Activated naive CD8-positive, alpha-beta T cell treated with anti-CD3 and anti-CD28 coated beads, Interleukin-2, amount 50 U/mL, for 24 hours (primary cell): ENCODE measurements at regions not wholly inside any gene's neighbourhood (a gene's known extent, or its start where the extent isn't known, plus 50 kb on each side); places are given as distances from the start of the nearest gene placed in this dataset.

Source experiments
- ATAC-seq: fragments of 150-1000 bp; cut with Tn5 transposase; one replicate; pipeline ENCODE4 v1.10.0; 2021
- DNase-seq: peaks from one replicate; pipeline ENCODE4 v3.0.0; 2021
- H3K27ac Mint-ChIP-seq: one replicate; pipeline ENCODE4 v1.8.0; 2021; ENCODE audit warnings: mild to moderate bottlenecking, mixed read lengths
- H3K27me3 Mint-ChIP-seq: one replicate; pipeline ENCODE4 v1.8.0; 2021; ENCODE audit warnings: mixed read lengths
- H3K36me3 Mint-ChIP-seq: one replicate; pipeline ENCODE4 v1.8.0; 2021; ENCODE audit warnings: low read depth, mixed read lengths
- H3K4me1 Mint-ChIP-seq: one replicate; pipeline ENCODE4 v1.8.0; 2021; ENCODE audit warnings: mixed read lengths
- H3K4me3 Mint-ChIP-seq: one replicate; pipeline ENCODE4 v1.8.0; 2021; ENCODE audit warnings: mild to moderate bottlenecking, moderate library complexity, mixed read lengths
- H3K9me3 Mint-ChIP-seq: one replicate; pipeline ENCODE4 v1.8.0; 2021; ENCODE audit warnings: mixed read lengths

- ATAC-seq (no peak), DNase-seq (no peak)
- Mint-ChIP-seq H3K9me3 (no peaks in the 10 kb centered on the region), H3K4me3 (no peak overlapping the region), H3K36me3 (no peaks in the 10 kb centered on the region), H3K27me3 (peaks cover 4% of the 10 kb centered on the region), H3K27ac (no peak overlapping the region), H3K4me1 (no peaks in the 10 kb centered on the region)
These were observed 117.1 kb upstream of the CCL21 start for GRCh38 chr9:34826999-34827538.

DNA sequence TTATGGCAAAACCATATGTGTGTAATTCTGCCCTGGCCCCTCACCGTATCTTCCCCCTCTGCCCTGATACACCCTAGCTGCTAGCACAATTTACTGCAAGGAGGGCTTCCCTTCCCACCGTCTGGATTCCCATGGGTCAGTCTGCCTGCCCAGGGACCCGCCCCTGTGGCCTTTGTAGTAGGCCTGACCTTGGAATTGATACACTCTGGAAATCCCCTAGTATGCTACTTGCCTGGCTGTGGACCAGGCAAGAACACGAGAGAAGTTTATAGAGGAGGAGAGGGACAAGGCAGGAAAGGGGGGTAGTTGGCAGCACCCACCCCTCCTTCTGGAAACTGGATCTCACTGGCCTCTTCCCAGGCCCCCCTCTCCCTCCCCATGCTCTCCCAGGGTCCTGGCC, 115.8 kb upstream of the CCL21 start:
- Mint-ChIP-seq H3K9me3 (peaks cover under 1% of the 10 kb centered on the region), H3K4me1 (no peaks in the 10 kb centered on the region), H3K36me3 (no peaks in the 10 kb centered on the region), H3K4me3 (no peak overlapping the region), H3K27me3 (peaks cover 7% of the 10 kb centered on the region), H3K27ac (no peak overlapping the region)
- ATAC-seq: no peak
- no peak for DNase-seq

- Mint-ChIP-seq H3K9me3 (peaks cover 7% of the 10 kb centered on the region), H3K4me3 (no peak overlapping the region), H3K27ac (no peak overlapping the region), H3K36me3 (no peaks in the 10 kb centered on the region), H3K27me3 (peaks cover 12% of the 10 kb centered on the region), H3K4me1 (no peaks in the 10 kb centered on the region)
- no peak for DNase-seq
- no peak for ATAC-seq
These were observed 113.8 kb upstream of the CCL21 start for GRCh38 chr9:34823778-34824177.

GRCh38 chr9:34810187-34810524, 100.2 kb upstream of the CCL21 start:
- DNase-seq (no peak), ATAC-seq (no peak)
- Mint-ChIP-seq H3K9me3 (peaks cover 10% of the 10 kb centered on the region), H3K4me3 (no peak overlapping the region), H3K4me1 (no peaks in the 10 kb centered on the region), H3K27ac (no peak overlapping the region), H3K36me3 (no peaks in the 10 kb centered on the region), H3K27me3 (peaks cover 47% of the 10 kb centered on the region)

DNA sequence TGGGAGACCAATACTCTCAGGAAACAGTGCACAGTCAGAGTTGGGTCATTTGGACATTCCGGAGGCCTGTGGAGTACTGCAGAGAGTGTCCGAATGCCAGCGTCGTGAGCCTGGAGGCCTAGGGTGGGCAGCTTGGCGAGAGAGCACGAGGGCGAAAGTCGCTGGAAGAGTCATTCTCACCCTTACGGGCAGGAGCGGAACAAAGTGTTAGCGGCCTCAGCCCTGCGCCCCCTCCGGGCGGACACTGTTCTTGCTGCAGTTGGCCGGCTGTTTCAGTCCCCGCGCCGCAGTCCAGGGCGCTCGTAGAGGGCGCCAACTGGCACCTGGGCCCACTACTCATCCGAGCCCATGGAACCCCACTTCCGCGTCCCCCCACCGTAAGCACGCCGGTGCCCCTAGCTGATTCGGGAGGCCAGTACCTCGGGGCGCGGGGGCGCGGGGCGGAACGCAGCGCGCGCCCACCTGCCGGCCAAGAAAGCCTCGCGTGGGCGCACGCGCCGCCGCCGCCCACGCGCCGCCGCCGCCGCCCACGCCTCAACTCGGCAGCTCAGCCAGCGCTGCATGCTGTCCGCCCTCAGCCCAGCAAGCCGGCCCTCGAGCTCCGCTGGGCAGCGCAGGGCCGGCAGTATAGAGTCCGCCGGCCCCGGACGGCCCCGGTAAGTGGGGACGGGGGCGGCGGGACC, 99.7 kb upstream of the CCL21 start:
- Mint-ChIP-seq H3K4me1 (no peaks in the 10 kb centered on the region), H3K27ac (no peak overlapping the region), H3K9me3 (peaks cover 12% of the 10 kb centered on the region), H3K27me3 (peaks cover 47% of the 10 kb centered on the region), H3K36me3 (no peaks in the 10 kb centered on the region), H3K4me3 (no peak overlapping the region)
- no peak for DNase-seq
- no peak for ATAC-seq

- peaks cover 33% of the 10 kb centered on the region for H3K27me3 Mint-ChIP-seq
- H3K36me3 Mint-ChIP-seq: no peaks in the 10 kb centered on the region
- H3K9me3 Mint-ChIP-seq: peaks cover 12% of the 10 kb centered on the region
- ATAC-seq: no peak
- no peak overlapping the region for H3K27ac Mint-ChIP-seq
- H3K4me1 Mint-ChIP-seq: peaks cover 1% of the 10 kb centered on the region
- DNase-seq: no peak
- no peak overlapping the region for H3K4me3 Mint-ChIP-seq
These were observed 93.0 kb upstream of the CCL21 start for GRCh38 chr9:34802916-34803315.

DNA sequence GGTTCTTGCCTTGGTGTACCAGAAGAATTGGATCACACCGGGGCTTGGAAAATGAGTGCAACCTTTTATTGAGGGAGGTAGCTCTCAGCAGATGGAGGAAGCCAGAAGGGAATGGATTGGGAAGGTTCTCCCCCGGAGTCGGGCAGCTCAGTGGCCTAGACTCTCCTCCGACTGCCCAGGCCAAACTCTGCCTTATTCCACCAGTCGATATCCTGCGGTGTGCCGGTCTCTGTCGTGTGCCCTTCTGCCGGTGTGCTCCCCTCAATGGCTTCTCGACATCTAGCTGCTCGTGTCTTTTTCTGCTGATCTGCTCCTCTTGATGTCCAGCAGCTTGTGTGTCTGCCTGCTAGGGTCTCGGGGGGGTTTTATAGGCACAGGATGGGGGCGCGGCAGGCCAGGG, 87.4 kb upstream of the CCL21 start:
- ATAC-seq (no peak), DNase-seq (no peak)
- Mint-ChIP-seq H3K9me3 (no peaks in the 10 kb centered on the region), H3K36me3 (no peaks in the 10 kb centered on the region), H3K4me3 (no peak overlapping the region), H3K4me1 (no peaks in the 10 kb centered on the region), H3K27ac (no peak overlapping the region), H3K27me3 (peaks cover 40% of the 10 kb centered on the region)

DNA sequence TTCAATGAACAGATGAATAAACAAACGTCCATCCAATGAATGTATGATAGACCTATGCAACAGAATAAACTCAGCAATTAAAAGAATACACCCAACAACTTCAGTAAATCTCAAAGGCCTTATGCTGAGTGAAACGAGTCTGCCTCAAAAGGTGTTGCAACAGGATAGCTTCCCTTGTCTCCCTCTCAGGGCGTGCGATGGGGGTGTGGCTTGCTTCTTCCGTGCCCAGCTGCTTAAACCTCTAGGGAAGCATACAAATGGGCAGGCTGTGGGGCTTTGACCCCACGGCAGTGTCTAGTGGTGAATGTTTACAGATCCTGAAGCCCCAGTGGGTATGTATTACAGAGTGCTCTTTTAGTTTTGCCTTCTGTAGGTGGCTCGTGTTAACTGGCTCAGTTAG, 87.0 kb upstream of the CCL21 start:
- DNase-seq: no peak
- H3K9me3 Mint-ChIP-seq: no peaks in the 10 kb centered on the region
- no peak for ATAC-seq
- no peak overlapping the region for H3K27ac Mint-ChIP-seq
- H3K36me3 Mint-ChIP-seq: no peaks in the 10 kb centered on the region
- H3K27me3 Mint-ChIP-seq: peaks cover 42% of the 10 kb centered on the region
- H3K4me3 Mint-ChIP-seq: no peak overlapping the region
- no peaks in the 10 kb centered on the region for H3K4me1 Mint-ChIP-seq

DNA sequence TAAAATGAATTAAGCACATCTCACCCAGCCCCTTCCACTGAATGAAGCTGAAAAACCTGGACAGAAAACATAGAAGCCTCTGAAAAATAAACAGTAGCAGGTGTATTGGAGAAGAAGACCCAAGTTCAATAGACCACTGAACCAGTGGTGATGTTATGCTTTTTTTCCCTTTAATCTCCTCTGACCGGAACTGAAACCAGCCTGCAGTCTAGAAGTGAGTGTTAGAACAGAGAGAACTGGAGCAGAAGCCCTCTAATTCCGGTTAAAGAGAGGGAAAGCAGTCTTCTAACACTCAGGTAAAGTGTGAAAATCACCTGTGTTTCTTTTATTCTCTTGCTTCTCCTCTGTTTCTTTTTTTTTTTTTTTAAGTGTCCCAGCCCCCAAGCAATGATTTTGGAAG, 83.5 kb upstream of the CCL21 start:
- no peak for DNase-seq
- H3K36me3 Mint-ChIP-seq: no peaks in the 10 kb centered on the region
- no peak overlapping the region for H3K27ac Mint-ChIP-seq
- H3K4me1 Mint-ChIP-seq: no peaks in the 10 kb centered on the region
- ATAC-seq: no peak
- no peaks in the 10 kb centered on the region for H3K9me3 Mint-ChIP-seq
- no peak overlapping the region for H3K4me3 Mint-ChIP-seq
- peaks cover 33% of the 10 kb centered on the region for H3K27me3 Mint-ChIP-seq

- peaks cover 19% of the 10 kb centered on the region for H3K27me3 Mint-ChIP-seq
- ATAC-seq (no peak), DNase-seq (no peak)
- H3K4me3 Mint-ChIP-seq: no peak overlapping the region
- H3K9me3 Mint-ChIP-seq: no peaks in the 10 kb centered on the region
- H3K27ac Mint-ChIP-seq: no peak overlapping the region
- H3K4me1 Mint-ChIP-seq: no peaks in the 10 kb centered on the region
- H3K36me3 Mint-ChIP-seq: no peaks in the 10 kb centered on the region
These were observed 74.1 kb upstream of the CCL21 start for GRCh38 chr9:34783951-34784487.

GRCh38 chr9:34782372-34782771, 72.4 kb upstream of the CCL21 start:
- DNase-seq: no peak
- no peaks in the 10 kb centered on the region for H3K9me3 Mint-ChIP-seq
- no peaks in the 10 kb centered on the region for H3K36me3 Mint-ChIP-seq
- no peaks in the 10 kb centered on the region for H3K4me1 Mint-ChIP-seq
- H3K27ac Mint-ChIP-seq: no peak overlapping the region
- ATAC-seq: no peak
- no peak overlapping the region for H3K4me3 Mint-ChIP-seq
- H3K27me3 Mint-ChIP-seq: peaks cover 21% of the 10 kb centered on the region

DNA sequence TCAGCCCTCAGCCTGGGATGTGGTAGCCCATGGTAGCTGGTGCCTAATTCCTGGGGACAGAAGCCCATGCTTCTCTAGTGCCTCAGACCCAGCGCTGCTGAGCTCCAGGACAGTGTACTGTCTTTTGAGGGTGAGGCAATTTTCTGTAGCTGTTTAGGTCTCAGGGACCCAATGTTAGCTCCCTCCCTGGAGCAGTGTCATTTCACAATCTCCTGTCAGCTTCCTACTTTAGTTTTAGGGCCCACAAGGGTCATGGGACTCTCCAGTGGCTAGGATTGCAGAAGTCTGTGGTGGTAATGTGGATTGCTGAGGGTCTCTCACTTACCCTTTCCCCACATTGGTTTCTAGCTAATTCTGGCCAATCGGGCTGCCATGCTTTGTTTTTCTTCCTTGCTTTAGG, 67.7 kb upstream of the CCL21 start:
- H3K36me3 Mint-ChIP-seq: no peaks in the 10 kb centered on the region
- no peaks in the 10 kb centered on the region for H3K9me3 Mint-ChIP-seq
- no peak overlapping the region for H3K4me3 Mint-ChIP-seq
- peaks cover 29% of the 10 kb centered on the region for H3K27me3 Mint-ChIP-seq
- H3K27ac Mint-ChIP-seq: no peak overlapping the region
- H3K4me1 Mint-ChIP-seq: no peaks in the 10 kb centered on the region
- ATAC-seq: no peak
- no peak for DNase-seq

DNA sequence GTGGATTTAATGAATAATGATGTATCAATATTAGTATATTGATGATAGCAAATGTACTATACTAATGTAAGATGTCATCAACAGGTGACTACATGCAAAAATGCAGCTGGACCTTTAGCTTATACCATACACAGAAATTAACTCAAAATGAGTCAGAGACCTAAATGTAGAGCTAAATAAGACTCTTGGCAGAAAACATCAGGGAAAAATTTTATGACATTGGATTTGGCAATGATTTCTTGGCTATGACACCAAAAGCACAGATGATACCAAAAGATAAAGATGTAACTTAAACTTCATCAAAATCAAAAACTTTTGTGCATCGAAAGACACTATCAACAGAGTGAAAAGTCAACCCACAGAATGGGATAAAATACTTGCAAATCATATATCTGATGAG, 64.0 kb upstream of the CCL21 start:
- H3K36me3 Mint-ChIP-seq: no peaks in the 10 kb centered on the region
- ATAC-seq: no peak

DNA sequence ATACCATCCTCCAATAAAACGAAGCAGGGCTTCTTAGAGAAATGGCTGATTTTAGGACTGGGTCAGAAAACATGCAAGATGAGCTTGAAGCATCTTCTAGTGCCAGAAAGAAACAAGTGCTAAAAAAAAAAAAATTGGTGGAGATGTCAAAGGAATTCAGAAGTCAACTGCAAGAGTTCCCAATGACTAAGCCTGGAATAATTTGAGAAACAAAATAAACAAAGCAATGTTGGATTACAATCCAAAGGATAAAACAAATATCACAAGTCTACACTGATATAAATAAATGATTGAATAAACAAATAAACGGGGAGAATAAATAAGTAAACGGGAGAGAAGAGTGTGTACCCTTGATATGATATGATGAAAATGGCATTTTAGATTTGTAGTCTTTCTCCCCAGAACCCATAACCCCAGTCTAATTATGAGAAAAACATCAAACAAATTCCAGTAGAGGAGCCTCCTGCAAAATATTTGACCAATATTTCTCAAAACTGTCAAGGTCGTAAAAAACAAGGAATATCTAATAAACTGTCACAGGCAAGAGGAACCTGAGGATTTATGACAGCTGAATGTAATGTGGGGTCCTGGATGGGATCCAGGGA, 63.5 kb upstream of the CCL21 start:
- ATAC-seq (no peak), DNase-seq (no peak)
- Mint-ChIP-seq H3K9me3 (no peaks in the 10 kb centered on the region), H3K27me3 (peaks cover 36% of the 10 kb centered on the region), H3K4me3 (no peak overlapping the region), H3K27ac (no peak overlapping the region), H3K36me3 (no peaks in the 10 kb centered on the region), H3K4me1 (no peaks in the 10 kb centered on the region)

More for the DNA sequence above, 64.0 kb upstream of the CCL21 start:
- no peak overlapping the region for H3K27ac Mint-ChIP-seq
- H3K4me1 Mint-ChIP-seq: no peaks in the 10 kb centered on the region
- H3K9me3 Mint-ChIP-seq: no peaks in the 10 kb centered on the region
- H3K4me3 Mint-ChIP-seq: no peak overlapping the region
- peaks cover 36% of the 10 kb centered on the region for H3K27me3 Mint-ChIP-seq
- DNase-seq: no peak

GRCh38 chr9:34771007-34771406, 61.1 kb upstream of the CCL21 start:
- H3K27me3 Mint-ChIP-seq: peaks cover 41% of the 10 kb centered on the region
- H3K4me1 Mint-ChIP-seq: no peaks in the 10 kb centered on the region
- H3K36me3 Mint-ChIP-seq: peaks cover 1% of the 10 kb centered on the region
- H3K4me3 Mint-ChIP-seq: no peak overlapping the region
- no peak overlapping the region for H3K27ac Mint-ChIP-seq
- DNase-seq (no peak), ATAC-seq (no peak)
- H3K9me3 Mint-ChIP-seq: no peaks in the 10 kb centered on the region
